ENCODE measurements at regions not wholly inside any gene's neighbourhood (a gene's known extent, or its start where the extent isn't known, plus 50 kb on each side); places are given as distances from the start of the nearest gene placed in this dataset.

DNA sequence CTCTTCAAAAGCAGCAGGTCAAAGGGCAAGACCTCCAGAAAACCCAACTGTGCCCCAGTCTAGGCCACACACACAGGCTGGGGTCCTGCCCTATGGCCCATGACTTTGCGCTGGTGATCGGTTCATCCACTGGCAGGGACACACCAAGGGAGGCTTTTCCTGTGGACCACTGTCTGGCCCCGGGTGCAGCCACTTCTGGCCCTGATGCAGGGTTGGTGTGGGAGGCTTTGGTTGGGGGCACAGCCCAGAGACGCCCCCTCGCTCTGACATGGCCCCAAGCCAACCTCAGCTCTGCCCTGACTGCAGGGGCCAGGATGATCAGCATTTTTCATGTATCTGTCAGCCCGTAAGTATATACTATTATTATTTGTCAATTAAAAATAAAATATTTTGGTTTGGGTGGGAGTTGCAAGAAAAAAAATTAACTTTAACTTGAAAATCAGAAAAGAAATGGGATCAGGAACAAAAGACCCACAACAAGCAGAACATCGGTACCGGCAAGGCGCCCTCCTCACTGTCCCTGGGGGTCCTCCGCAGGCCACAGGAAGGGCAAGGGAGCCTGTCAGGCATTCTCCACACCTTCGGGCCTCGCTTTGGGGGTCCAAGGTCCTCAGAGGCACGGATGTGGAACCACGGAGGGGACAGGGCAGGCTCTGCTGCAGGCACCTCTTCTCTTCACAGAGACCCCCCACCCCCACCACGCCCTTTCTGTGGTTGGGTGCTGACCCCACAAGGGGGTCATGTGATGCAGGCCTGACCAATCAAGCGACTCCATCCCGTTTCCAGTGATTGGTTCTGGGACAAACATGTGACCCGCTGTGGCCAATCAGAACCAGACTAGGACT lies 181.5 kb upstream of the SFSWAP start:
- no peak overlapping the region for H3K4me3 ChIP-seq (ENCODE audit: low read depth, low read length)
- no peak for DNase-seq (ENCODE audit: low read depth)
- TF ChIP-seq MYC (IDR thresholded peaks at IDR 0.05; ENCODE audit: low read depth, low read length) (no peak), POLR2A (IDR thresholded peaks at IDR 0.05; ENCODE audit: extremely low read depth, insufficient read length) (no peak), MAX (IDR thresholded peaks at IDR 0.05; ENCODE audit: low read depth, low read length) (no peak)
- TF ChIP-seq, protein P1, sequence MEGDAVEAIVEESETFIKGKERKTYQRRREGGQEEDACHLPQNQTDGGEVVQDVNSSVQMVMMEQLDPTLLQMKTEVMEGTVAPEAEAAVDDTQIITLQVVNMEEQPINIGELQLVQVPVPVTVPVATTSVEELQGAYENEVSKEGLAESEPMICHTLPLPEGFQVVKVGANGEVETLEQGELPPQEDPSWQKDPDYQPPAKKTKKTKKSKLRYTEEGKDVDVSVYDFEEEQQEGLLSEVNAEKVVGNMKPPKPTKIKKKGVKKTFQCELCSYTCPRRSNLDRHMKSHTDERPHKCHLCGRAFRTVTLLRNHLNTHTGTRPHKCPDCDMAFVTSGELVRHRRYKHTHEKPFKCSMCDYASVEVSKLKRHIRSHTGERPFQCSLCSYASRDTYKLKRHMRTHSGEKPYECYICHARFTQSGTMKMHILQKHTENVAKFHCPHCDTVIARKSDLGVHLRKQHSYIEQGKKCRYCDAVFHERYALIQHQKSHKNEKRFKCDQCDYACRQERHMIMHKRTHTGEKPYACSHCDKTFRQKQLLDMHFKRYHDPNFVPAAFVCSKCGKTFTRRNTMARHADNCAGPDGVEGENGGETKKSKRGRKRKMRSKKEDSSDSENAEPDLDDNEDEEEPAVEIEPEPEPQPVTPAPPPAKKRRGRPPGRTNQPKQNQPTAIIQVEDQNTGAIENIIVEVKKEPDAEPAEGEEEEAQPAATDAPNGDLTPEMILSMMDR (IDR thresholded peaks at IDR 0.05; ENCODE audit: low read depth, low read length) = no peak

DNA sequence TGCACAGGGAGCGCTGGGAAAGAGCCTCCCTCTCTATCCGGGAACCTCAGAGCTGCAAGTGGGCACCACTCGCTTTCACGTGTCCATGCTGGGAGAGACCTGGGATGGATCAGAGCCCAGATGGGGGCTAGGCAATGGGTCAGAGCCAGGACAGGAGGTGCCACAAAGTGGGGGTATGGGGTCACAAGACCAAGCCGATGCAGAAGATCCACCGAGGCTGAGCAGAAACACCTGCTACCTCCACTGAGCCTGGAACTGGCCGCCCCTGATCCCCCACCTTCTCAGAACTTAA lies 180.9 kb upstream of the SFSWAP start:
- no peak for TF ChIP-seq POLR2A (IDR thresholded peaks at IDR 0.05; ENCODE audit: extremely low read depth, insufficient read length)
- TF ChIP-seq, protein P1 (IDR thresholded peaks at IDR 0.05; ENCODE audit: low read depth, low read length) = no peak
- TF ChIP-seq MAX (IDR thresholded peaks at IDR 0.05; ENCODE audit: low read depth, low read length) = no peak
- no peak for TF ChIP-seq MYC (IDR thresholded peaks at IDR 0.05; ENCODE audit: low read depth, low read length)
- no peak overlapping the region for H3K4me3 ChIP-seq (ENCODE audit: low read depth, low read length)
- no peak for DNase-seq (ENCODE audit: low read depth)

DNA sequence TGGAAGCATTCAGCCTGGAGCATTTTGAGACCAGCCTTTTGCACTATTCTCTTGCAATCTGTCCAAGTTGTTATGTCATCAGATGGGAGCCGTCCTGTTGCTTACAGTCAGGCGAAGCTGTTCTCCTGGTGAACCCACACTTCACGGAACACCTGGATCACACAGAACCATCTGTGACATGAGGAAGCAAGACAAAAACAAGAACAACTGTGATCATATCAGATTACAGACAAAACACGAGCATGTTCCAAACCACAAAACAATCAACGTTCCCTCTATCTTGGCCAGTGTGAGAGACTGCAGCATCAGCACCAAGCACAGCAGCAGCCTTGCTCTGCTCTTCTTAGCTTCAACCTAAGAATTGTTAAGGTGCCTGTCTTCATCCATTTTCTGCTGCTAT lies 180.5 kb upstream of the SFSWAP start:
- TF ChIP-seq MYC (IDR thresholded peaks at IDR 0.05; ENCODE audit: low read depth, low read length) (no peak), MAX (IDR thresholded peaks at IDR 0.05; ENCODE audit: low read depth, low read length) (no peak), POLR2A (IDR thresholded peaks at IDR 0.05; ENCODE audit: extremely low read depth, insufficient read length) (no peak)
- TF ChIP-seq, protein P1 (IDR thresholded peaks at IDR 0.05; ENCODE audit: low read depth, low read length) = no peak
- DNase-seq (ENCODE audit: low read depth) = no peak
- H3K4me3 ChIP-seq (ENCODE audit: low read depth, low read length) = no peak overlapping the region

DNA sequence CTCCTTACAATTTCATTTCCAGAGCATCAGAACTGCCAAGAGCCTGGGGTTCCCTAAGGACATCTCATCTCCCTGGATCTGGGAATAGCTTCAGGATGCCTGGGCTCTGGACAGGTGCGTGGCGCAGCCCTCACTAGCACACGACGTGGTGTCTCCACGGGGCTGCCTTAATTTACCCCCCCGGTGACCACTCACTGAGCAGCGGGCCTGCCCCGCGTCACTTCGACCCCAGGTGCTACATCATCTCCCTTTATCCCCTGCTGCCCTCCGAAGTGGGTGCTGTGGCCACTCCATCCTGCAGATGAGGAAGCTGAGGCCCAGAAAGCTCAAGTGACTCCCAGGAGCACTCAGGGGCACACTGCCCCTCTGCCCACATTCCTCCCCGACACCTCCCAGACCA lies 177.8 kb upstream of the SFSWAP start:
- no peak overlapping the region for H3K4me3 ChIP-seq (ENCODE audit: low read depth, low read length)
- no peak for TF ChIP-seq MYC (IDR thresholded peaks at IDR 0.05; ENCODE audit: low read depth, low read length)
- TF ChIP-seq POLR2A (IDR thresholded peaks at IDR 0.05; ENCODE audit: extremely low read depth, insufficient read length) = no peak
- no peak for TF ChIP-seq MAX (IDR thresholded peaks at IDR 0.05; ENCODE audit: low read depth, low read length)
- TF ChIP-seq, protein P1 (IDR thresholded peaks at IDR 0.05; ENCODE audit: low read depth, low read length) = no peak
- DNase-seq (ENCODE audit: low read depth) = no peak

GRCh38 chr12:131535779-131536178 lies 175.1 kb upstream of the SFSWAP start:
- DNase-seq (ENCODE audit: low read depth) = no peak
- H3K4me3 ChIP-seq (ENCODE audit: low read depth, low read length) = no peak overlapping the region
- TF ChIP-seq MYC (IDR thresholded peaks at IDR 0.05; ENCODE audit: low read depth, low read length) (no peak), POLR2A (IDR thresholded peaks at IDR 0.05; ENCODE audit: extremely low read depth, insufficient read length) (no peak), MAX (IDR thresholded peaks at IDR 0.05; ENCODE audit: low read depth, low read length) (no peak)
- TF ChIP-seq, protein P1 (IDR thresholded peaks at IDR 0.05; ENCODE audit: low read depth, low read length) = no peak

Measured in NB4 (cell line).